Fibroblast of pulmonary artery (primary cell): ENCODE measurements at regions not wholly inside any gene's neighbourhood (a gene's known extent, or its start where the extent isn't known, plus 50 kb on each side); places are given as distances from the start of the nearest gene placed in this dataset.

Experiments
- DNase-seq: peaks from one replicate; pipeline ENCODE4 v3.0.0-alpha.2; 2010; ENCODE audit warnings: low read depth
- H3K4me3 ChIP-seq: replicated peaks from 2 replicates; pipeline ENCODE4 v1.5.1; 2011; ENCODE audit warnings: low read depth, mild to moderate bottlenecking, control low read depth, low read length, moderate library complexity
- CTCF ChIP-seq: IDR thresholded peaks from 2 replicates; pipeline ENCODE4 v1.5.1; 2011; ENCODE audit warnings: mild to moderate bottlenecking, control low read depth, low read length, inconsistent platforms; ENCODE audit errors: missing control alignments

GRCh38 chr12:91986084-91986483 is 159.6 kb downstream of the BTG1 start:
- no peak overlapping the region for H3K4me3 ChIP-seq
- DNase-seq, result no peak
- TF ChIP-seq CTCF, result no peak

- H3K4me3 ChIP-seq, result no peak overlapping the region
- no peak for TF ChIP-seq CTCF
- DNase-seq, result no peak
Measured at GRCh38 chr12:91985002-91985787, 160.5 kb downstream of the BTG1 start.

GRCh38 chr12:91984556-91984955 is 161.1 kb downstream of the BTG1 start:
- no peak overlapping the region for H3K4me3 ChIP-seq
- no peak for TF ChIP-seq CTCF
- peak; percentile 47 for DNase-seq

GRCh38 chr12:91983935-91984334 is 161.7 kb downstream of the BTG1 start:
- no peak for DNase-seq
- no peak overlapping the region for H3K4me3 ChIP-seq
- TF ChIP-seq CTCF, result no peak

GRCh38 chr12:91982946-91983345 is 162.7 kb downstream of the BTG1 start:
- TF ChIP-seq CTCF, result no peak

GRCh38 chr12:91980389-91980821 is 165.2 kb downstream of the BTG1 start:
- DNase-seq, result no peak
- H3K4me3 ChIP-seq, result no peak overlapping the region
- TF ChIP-seq CTCF, result no peak

More at GRCh38 chr12:91982946-91983345, 162.7 kb downstream of the BTG1 start:
- no peak overlapping the region for H3K4me3 ChIP-seq
- DNase-seq, result no peak

GRCh38 chr12:91978143-91978542 is 167.5 kb downstream of the BTG1 start:
- no peak for TF ChIP-seq CTCF
- DNase-seq, result no peak

More at GRCh38 chr12:91978143-91978542, 167.5 kb downstream of the BTG1 start:
- H3K4me3 ChIP-seq, result no peak overlapping the region
